ENCODE measurements at regions not wholly inside any gene's neighbourhood (a gene's known extent, or its start where the extent isn't known, plus 50 kb on each side); places are given as distances from the start of the nearest gene placed in this dataset.

DNA sequence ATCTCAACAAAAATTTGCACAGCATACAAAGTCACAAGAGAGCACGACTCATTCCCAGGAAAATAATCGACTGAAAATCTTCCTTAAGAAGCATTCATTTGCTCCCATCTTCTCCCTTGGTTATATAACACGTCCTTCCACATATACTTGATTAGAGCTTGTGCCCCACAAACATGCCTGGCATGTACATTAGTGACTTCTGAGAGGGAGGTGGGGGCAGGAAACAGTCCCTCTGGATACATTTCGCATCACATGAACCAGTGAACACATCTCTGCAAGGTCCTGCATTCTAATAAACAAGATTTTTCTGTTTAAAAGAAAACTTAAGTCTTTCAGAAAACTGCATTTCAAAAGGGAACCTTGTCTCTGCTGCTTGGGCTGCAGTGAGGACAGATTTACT is 54.1 kb upstream of the IGLL5 start:
- in situ Hi-C loops (cut with MboI; ENCODE audit: low sequenced_read_pairs, unreplicated experiment): no loop called here
- TF ChIP-seq, protein P1, sequence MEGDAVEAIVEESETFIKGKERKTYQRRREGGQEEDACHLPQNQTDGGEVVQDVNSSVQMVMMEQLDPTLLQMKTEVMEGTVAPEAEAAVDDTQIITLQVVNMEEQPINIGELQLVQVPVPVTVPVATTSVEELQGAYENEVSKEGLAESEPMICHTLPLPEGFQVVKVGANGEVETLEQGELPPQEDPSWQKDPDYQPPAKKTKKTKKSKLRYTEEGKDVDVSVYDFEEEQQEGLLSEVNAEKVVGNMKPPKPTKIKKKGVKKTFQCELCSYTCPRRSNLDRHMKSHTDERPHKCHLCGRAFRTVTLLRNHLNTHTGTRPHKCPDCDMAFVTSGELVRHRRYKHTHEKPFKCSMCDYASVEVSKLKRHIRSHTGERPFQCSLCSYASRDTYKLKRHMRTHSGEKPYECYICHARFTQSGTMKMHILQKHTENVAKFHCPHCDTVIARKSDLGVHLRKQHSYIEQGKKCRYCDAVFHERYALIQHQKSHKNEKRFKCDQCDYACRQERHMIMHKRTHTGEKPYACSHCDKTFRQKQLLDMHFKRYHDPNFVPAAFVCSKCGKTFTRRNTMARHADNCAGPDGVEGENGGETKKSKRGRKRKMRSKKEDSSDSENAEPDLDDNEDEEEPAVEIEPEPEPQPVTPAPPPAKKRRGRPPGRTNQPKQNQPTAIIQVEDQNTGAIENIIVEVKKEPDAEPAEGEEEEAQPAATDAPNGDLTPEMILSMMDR (IDR thresholded peaks at IDR 0.05; ENCODE audit: borderline replicate concordance, control extremely low read depth, extremely low read depth, insufficient read depth, missing control alignments): no peak
- no peak for DNase-seq (ENCODE audit: low spot score)

DNA sequence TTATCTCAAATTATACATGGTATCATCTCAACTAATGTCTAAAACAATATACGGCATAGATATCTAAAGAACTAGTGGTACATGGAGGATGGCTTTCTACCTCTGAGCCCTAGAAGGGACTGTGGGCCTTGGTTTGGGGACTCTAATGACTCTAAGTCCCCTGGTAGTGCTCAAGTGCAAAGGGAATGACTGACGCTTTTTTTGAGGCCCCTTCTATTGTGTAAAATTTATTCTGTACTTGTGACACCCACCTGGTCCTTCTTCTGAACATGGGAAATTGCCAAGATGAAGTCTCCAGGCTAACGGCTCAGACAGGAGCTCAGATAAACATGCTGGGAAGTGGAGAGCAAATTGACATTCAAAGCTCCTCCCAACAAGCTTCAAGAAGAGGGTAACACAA is 53.4 kb upstream of the IGLL5 start:
- TF ChIP-seq, protein P1 (IDR thresholded peaks at IDR 0.05; ENCODE audit: borderline replicate concordance, control extremely low read depth, extremely low read depth, insufficient read depth, missing control alignments): no peak
- in situ Hi-C loops (cut with MboI; ENCODE audit: low sequenced_read_pairs, unreplicated experiment): no loop called here
- no peak for DNase-seq (ENCODE audit: low spot score)

DNA sequence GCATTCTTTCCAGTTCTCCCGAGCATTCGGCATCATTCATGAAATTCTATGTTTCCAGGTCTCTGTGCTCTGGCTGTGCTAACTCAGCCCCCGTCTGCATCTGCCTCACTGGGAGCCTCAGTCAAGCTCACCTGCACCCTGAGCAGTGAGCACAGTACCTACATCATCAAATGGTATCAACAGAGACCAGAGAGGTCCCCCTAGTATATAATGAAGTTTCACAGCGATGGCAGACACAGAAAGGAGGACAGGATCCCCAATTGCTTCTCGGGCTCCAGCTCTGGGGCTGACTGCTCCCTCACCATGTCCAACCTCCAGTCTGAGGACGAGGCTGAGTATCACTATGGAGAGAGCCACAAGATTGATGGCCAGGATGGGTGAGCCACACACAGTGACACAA is 52.8 kb upstream of the IGLL5 start:
- in situ Hi-C loops (cut with MboI; ENCODE audit: low sequenced_read_pairs, unreplicated experiment): no loop called here
- DNase-seq (ENCODE audit: low spot score): no peak
- TF ChIP-seq, protein P1 (IDR thresholded peaks at IDR 0.05; ENCODE audit: borderline replicate concordance, control extremely low read depth, extremely low read depth, insufficient read depth, missing control alignments): no peak

DNA sequence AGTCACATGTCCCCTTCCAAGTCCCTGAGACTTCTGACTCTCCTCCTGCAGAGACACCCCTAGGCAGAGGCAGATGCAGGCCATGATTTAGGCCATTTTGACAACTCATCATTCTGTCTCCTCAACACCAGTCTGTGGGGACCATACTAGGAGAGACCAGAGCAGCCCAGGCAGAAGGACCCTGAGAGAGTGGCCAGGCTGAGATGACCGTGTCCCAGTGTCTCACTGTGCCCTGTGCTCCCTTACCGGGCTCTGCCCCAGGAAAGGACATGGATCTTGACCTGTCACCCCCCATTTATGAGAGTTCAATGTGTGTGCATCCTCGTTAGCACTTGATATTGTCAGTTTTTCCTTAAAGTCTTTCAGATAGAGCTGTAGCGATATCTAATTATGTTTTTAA is 52.4 kb upstream of the IGLL5 start:
- in situ Hi-C loops (cut with MboI; ENCODE audit: low sequenced_read_pairs, unreplicated experiment): no loop called here

DNA sequence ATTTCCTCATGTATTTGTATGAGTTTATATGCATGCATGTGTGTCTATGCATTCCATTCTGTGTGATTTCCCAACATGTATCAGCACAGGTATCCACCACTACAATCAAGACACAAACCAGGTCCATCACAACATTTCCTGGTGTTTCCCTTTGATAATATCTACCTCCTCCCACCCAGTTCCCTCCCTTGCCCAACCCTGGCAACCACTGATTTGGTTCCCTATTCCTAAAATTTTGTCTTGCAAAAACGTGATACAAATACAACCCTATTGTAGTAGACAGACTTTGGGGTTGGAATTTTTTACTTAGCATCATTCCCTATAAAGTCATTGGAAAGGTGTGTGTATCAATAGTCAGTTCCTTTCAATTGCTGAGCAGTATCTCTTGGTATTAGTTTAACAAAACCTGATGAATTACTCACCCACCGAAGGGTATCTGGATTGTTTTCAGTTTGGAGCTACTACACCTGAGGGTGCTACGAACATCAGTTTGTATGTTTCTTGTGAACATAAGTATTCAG is 51.8 kb upstream of the IGLL5 start:
- in situ Hi-C loops (cut with MboI; ENCODE audit: low sequenced_read_pairs, unreplicated experiment): no loop called here
- no peak for DNase-seq (ENCODE audit: low spot score)
- TF ChIP-seq, protein P1 (IDR thresholded peaks at IDR 0.05; ENCODE audit: borderline replicate concordance, control extremely low read depth, extremely low read depth, insufficient read depth, missing control alignments): no peak

More for the DNA sequence above, 52.4 kb upstream of the IGLL5 start:
- TF ChIP-seq, protein P1 (IDR thresholded peaks at IDR 0.05; ENCODE audit: borderline replicate concordance, control extremely low read depth, extremely low read depth, insufficient read depth, missing control alignments): no peak
- no peak for DNase-seq (ENCODE audit: low spot score)

DNA sequence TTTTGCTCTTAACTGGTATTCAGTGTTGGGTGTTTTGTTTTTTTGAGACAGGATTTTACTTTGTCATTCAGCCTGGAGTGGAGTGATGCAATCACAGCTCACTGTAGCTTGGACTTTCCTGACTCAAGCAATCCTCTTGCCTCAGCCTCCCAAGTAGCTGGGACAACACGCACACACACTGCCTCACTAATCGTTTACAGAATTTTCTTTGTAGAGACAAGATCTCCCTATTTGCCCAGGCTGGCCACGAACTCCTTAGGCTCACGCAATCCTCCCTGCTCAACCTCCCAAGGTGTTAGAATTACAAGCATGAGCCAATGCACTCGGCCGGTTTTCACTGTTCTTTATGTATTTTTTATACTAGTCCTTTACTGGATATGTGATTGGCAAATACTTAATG is 51.0 kb upstream of the IGLL5 start:
- in situ Hi-C loops (cut with MboI; ENCODE audit: low sequenced_read_pairs, unreplicated experiment): no loop called here
- DNase-seq (ENCODE audit: low spot score): no peak
- TF ChIP-seq, protein P1 (IDR thresholded peaks at IDR 0.05; ENCODE audit: borderline replicate concordance, control extremely low read depth, extremely low read depth, insufficient read depth, missing control alignments): no peak

All from GM13976 (cell line).